Peyer's patch (tissue), 4 donors: ENCODE measurements at regions not wholly inside any gene's neighbourhood (a gene's known extent, or its start where the extent isn't known, plus 50 kb on each side); places are given as distances from the start of the nearest gene placed in this dataset.

Source experiments
- POLR2A ChIP-seq, 2 donors: fragments of 450-650 bp; IDR thresholded peaks; one replicate each; pipeline ENCODE4 v1.5.1; 2017; ENCODE audit warnings: antibody characterized with exemption in 2 of 2, mild to moderate bottlenecking in 2 of 2, moderate library complexity in 2 of 2
- TF ChIP-seq, protein P1 (sequence below), 6 experiments: fragments of 450-650 bp in 4 of 6; fragments of 200-600 bp in 2 of 6; sonication (generic) in 1 of 6; IDR thresholded peaks; one replicate each; pipeline ENCODE4 v1.5.1; 2017 to 2019; ENCODE audit warnings: antibody characterized with exemption in 6 of 6, mild to moderate bottlenecking in 3 of 6, moderate library complexity in 1 of 6

DNA sequence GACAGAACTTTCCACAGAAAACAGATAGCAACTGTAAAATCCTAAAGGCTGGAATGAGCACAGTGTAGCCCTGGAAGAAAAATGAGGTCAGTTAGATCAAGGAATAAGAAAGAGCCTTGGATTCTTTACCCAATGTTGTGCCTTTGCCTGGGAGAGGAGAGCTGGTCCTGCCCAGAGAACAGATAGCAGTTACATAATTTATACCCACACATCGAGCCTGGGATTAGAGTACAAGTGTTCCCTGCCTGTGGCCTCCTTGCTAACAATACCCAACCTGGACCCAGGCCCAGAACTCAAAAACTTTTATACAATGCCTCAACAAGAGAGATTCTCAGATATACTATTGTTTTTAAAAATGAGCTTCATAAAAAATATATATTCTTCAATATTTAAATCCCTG, 1998.4 kb downstream of the LRRC4C start:
- TF ChIP-seq, protein P1, sequence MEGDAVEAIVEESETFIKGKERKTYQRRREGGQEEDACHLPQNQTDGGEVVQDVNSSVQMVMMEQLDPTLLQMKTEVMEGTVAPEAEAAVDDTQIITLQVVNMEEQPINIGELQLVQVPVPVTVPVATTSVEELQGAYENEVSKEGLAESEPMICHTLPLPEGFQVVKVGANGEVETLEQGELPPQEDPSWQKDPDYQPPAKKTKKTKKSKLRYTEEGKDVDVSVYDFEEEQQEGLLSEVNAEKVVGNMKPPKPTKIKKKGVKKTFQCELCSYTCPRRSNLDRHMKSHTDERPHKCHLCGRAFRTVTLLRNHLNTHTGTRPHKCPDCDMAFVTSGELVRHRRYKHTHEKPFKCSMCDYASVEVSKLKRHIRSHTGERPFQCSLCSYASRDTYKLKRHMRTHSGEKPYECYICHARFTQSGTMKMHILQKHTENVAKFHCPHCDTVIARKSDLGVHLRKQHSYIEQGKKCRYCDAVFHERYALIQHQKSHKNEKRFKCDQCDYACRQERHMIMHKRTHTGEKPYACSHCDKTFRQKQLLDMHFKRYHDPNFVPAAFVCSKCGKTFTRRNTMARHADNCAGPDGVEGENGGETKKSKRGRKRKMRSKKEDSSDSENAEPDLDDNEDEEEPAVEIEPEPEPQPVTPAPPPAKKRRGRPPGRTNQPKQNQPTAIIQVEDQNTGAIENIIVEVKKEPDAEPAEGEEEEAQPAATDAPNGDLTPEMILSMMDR (IDR thresholded peaks at IDR 0.05), result no peak
- no peak for TF ChIP-seq POLR2A (IDR thresholded peaks at IDR 0.05)
